Cardiac muscle cell (in vitro differentiated cells and primary cell): ENCODE measurements at regions not wholly inside any gene's neighbourhood (a gene's known extent, or its start where the extent isn't known, plus 50 kb on each side); places are given as distances from the start of the nearest gene placed in this dataset.
A peak's percentile ranks its signal among the peaks of the same experiment; 100 is the strongest.

Experiments used
- DNase-seq, 2 donors: peaks; one replicate each; pipeline versions ENCODE4 v3.0.0 to v3.0.0-alpha.2; 2010 to 2017; ENCODE audit warnings: low read depth in 1 of 2, low spot score in 1 of 2
- H3K27ac ChIP-seq: fragments of 200-600 bp; sonication (generic); 2 replicates; pipeline ENCODE4 v1.5.1; 2016
- H3K27me3 ChIP-seq: fragments of 200-600 bp; sonication (generic); 2 replicates; pipeline ENCODE4 v1.6.0; 2016; ENCODE audit warnings: control low read depth
- H3K36me3 ChIP-seq: fragments of 200-600 bp; sonication (generic); 2 replicates; pipeline ENCODE4 v1.5.1; 2016; ENCODE audit warnings: control low read depth
- H3K4me1 ChIP-seq: fragments of 200-600 bp; sonication (generic); 2 replicates; pipeline ENCODE4 v1.8.1; 2017; ENCODE audit warnings: low read depth, mild to moderate bottlenecking, mixed run types
- H3K4me3 ChIP-seq: fragments of 200-600 bp; sonication (generic); 2 replicates; pipeline ENCODE4 v1.5.1; 2016; ENCODE audit warnings: mild to moderate bottlenecking
- H3K9me3 ChIP-seq: fragments of 200-600 bp; sonication (generic); 2 replicates; pipeline ENCODE4 v1.5.1; 2017; ENCODE audit warnings: low read depth, mild to moderate bottlenecking, control low read depth
- TF ChIP-seq, protein P1 (sequence below): IDR thresholded peaks from 2 replicates; pipeline ENCODE4 v1.5.1; 2012; ENCODE audit warnings: low read depth, mild to moderate bottlenecking, low read length

DNA sequence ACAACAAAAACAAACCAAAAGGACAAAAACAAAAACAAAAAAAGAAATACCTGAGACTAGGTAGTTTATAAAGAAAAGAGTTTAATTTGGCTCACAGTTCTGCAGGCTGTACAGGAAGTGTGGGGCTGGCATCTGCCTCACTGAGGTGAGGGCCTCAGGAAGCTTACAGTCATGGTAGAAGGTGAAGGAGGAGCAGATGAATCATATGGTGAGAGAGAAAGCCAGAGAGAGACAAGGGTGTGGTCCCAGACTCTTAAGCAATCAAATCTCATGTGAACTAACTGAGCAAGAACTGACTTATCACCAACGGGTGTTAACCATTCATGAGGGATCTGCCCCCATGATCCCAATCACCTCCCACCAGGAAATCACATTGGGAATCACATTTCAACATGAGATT, 58.8 kb upstream of the ZBED5 start:
- H3K4me3 ChIP-seq, result no peak overlapping the region
- no peaks in the 10 kb centered on the region for H3K36me3 ChIP-seq
- DNase-seq, result no peak
- no peaks in the 10 kb centered on the region for H3K9me3 ChIP-seq
- no peak overlapping the region for H3K27ac ChIP-seq
- H3K27me3 ChIP-seq, result no peaks in the 10 kb centered on the region
- no peaks in the 10 kb centered on the region for H3K4me1 ChIP-seq
- TF ChIP-seq, protein P1, sequence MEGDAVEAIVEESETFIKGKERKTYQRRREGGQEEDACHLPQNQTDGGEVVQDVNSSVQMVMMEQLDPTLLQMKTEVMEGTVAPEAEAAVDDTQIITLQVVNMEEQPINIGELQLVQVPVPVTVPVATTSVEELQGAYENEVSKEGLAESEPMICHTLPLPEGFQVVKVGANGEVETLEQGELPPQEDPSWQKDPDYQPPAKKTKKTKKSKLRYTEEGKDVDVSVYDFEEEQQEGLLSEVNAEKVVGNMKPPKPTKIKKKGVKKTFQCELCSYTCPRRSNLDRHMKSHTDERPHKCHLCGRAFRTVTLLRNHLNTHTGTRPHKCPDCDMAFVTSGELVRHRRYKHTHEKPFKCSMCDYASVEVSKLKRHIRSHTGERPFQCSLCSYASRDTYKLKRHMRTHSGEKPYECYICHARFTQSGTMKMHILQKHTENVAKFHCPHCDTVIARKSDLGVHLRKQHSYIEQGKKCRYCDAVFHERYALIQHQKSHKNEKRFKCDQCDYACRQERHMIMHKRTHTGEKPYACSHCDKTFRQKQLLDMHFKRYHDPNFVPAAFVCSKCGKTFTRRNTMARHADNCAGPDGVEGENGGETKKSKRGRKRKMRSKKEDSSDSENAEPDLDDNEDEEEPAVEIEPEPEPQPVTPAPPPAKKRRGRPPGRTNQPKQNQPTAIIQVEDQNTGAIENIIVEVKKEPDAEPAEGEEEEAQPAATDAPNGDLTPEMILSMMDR, result no peak

DNA sequence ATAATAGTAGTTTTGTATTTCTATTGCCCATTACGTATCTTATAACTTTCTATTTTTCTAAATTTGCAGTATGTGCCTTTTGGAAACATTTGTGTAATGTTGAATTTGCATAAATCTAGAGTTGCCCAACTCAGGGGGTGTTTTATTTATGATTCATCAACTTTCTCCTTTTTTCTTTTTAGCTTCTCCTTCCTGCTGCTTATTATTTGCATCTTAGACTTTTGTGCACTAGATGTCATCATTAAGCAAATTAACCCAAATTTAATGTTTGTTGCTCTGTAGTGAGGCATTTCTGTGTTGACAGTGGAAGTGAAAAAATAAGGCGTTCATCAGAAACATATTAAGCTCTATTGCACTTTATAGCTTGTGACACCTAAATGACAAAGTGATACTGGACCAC, 56.2 kb upstream of the ZBED5 start:
- no peaks in the 10 kb centered on the region for H3K4me1 ChIP-seq
- H3K9me3 ChIP-seq, result no peaks in the 10 kb centered on the region
- H3K27me3 ChIP-seq, result no peaks in the 10 kb centered on the region
- H3K27ac ChIP-seq, result no peak overlapping the region
- no peak for DNase-seq
- no peak overlapping the region for H3K4me3 ChIP-seq
- no peaks in the 10 kb centered on the region for H3K36me3 ChIP-seq
- TF ChIP-seq, protein P1, result no peak

DNA sequence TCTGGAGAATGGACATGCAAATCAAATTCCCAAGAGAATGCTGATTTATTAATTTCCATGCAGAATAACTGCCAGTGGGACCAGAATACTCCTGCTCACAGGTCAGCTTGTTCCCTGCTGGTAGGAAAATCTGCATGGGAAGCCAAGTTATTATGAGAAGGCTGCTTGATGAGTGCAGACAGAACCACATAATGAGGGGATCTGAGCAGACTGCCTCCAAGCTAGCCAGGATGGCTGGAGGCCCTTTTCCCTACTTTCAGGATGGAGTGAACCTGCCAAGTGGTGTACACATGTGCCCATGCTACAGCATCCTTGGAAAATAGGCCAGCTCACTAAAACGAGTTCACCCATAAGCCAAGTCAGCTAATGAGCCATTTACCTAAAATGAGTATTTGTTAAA, 55.2 kb upstream of the ZBED5 start:
- TF ChIP-seq, protein P1, result no peak
- no peak overlapping the region for H3K4me3 ChIP-seq
- no peak for DNase-seq

DNA sequence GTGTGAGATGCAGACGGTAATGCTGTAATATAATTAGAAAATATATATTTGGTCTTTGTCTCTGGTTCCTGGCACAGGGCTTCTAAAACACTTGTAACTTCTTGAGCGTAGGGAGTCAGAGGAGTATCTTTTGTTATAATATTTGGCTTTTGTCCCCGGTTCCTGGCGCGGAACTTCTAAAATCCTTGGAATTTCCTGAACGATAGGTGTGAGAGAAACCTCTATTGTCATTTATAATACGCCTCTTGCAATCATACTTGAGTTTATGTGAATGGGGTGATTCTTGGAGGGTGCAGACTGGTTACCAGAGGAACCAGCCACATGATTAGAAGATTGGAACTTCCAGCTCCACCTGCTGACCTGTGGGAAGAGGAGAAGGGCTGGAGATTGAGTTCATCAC, 54.1 kb upstream of the ZBED5 start:
- DNase-seq, result peak in 1 of 2 donors; percentile 39
- TF ChIP-seq, protein P1, result no peak
- Histone ChIP-seq H3K36me3 (no peaks in the 10 kb centered on the region), H3K4me1 (no peaks in the 10 kb centered on the region), H3K9me3 (no peaks in the 10 kb centered on the region), H3K27ac (no peak overlapping the region), H3K27me3 (no peaks in the 10 kb centered on the region), H3K4me3 (no peak overlapping the region)

More for the DNA sequence above, 55.2 kb upstream of the ZBED5 start:
- Histone ChIP-seq H3K27ac (no peak overlapping the region), H3K4me1 (no peaks in the 10 kb centered on the region), H3K36me3 (no peaks in the 10 kb centered on the region), H3K9me3 (no peaks in the 10 kb centered on the region), H3K27me3 (no peaks in the 10 kb centered on the region)

DNA sequence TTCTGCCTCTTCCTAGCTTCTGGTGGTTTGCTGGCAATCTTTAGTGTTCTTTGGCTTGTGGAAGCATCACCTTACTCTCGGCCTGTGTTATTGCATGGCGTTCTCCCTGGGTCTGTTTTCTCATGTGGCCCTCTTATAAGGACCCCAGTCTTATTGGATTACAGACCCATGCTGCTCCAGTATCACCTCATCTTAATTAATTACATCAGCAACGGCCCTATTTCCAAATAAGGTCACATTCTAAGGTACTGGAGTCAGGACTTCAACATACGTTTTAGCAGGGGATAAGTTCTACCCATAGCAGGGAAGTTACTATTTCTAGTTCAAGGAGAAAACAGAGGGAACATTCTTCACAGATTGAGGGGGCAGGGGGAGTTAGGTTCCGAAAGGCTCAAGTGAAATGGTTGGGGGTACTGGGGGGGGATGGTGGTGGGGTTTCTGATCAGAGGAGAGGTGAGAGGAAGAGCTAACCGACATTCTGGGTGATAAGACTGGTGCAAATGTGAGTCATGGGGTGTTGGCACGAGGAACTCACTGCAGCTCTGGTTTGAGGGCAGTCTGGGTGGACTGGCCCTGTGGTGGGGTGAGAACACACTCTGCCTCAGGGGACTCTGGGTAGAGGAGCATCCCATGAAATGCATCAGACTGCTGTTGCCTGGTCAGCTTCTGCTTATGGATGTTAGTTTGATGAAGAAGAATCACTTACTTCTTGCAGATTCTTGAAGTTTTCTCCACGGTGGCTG, 51.5 kb upstream of the ZBED5 start:
- Histone ChIP-seq H3K27me3 (no peaks in the 10 kb centered on the region), H3K4me3 (no peak overlapping the region), H3K9me3 (no peaks in the 10 kb centered on the region), H3K27ac (no peak overlapping the region), H3K4me1 (no peaks in the 10 kb centered on the region), H3K36me3 (no peaks in the 10 kb centered on the region)
- TF ChIP-seq, protein P1, result no peak
- peak in 1 of 2 donors; percentile 58 for DNase-seq
